ENCODE measurements at regions not wholly inside any gene's neighbourhood (a gene's known extent, or its start where the extent isn't known, plus 50 kb on each side); places are given as distances from the start of the nearest gene placed in this dataset.

DNA sequence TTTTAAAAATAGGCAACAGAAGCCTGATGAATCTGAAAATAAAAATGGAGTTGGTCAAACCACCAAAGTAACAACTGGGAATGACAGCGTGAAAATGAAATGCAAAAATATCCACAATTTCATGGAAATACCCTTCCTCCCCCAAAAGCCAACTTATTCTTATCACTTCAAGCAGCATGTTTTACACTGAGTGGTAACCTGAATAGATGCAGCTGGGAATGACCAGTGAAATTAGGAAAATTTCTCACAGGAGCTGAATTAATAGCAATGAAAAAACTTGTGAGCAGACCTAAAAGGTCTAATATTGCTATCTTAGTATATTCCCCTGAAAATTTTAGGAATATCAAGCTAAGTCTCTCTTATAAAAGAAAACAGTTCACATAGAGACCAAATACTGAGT is 239.0 kb downstream of the PCDH18 start:
- TF ChIP-seq KDM5A (IDR thresholded peaks at IDR 0.05): no peak
- no peak for TF ChIP-seq MAX (IDR thresholded peaks at IDR 0.05)
- TF ChIP-seq EHF (CRISPR knock-in tag; IDR thresholded peaks at IDR 0.05): no peak
- no peak for TF ChIP-seq EP300 (IDR thresholded peaks at IDR 0.05)
- no peak for TF ChIP-seq MAZ (IDR thresholded peaks at IDR 0.05; ENCODE audit: borderline replicate concordance, low read depth, low read length)
- TF ChIP-seq, protein P1, sequence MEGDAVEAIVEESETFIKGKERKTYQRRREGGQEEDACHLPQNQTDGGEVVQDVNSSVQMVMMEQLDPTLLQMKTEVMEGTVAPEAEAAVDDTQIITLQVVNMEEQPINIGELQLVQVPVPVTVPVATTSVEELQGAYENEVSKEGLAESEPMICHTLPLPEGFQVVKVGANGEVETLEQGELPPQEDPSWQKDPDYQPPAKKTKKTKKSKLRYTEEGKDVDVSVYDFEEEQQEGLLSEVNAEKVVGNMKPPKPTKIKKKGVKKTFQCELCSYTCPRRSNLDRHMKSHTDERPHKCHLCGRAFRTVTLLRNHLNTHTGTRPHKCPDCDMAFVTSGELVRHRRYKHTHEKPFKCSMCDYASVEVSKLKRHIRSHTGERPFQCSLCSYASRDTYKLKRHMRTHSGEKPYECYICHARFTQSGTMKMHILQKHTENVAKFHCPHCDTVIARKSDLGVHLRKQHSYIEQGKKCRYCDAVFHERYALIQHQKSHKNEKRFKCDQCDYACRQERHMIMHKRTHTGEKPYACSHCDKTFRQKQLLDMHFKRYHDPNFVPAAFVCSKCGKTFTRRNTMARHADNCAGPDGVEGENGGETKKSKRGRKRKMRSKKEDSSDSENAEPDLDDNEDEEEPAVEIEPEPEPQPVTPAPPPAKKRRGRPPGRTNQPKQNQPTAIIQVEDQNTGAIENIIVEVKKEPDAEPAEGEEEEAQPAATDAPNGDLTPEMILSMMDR (IDR thresholded peaks at IDR 0.05): no peak

All from A549 (cell line).